ENCODE measurements at regions not wholly inside any gene's neighbourhood (a gene's known extent, or its start where the extent isn't known, plus 50 kb on each side); places are given as distances from the start of the nearest gene placed in this dataset.
A peak's percentile ranks its signal among the peaks of the same experiment; 100 is the strongest.
"Not testable (repeated sequence)": the region's sequence is repeated elsewhere in the genome, so short reads cannot be mapped to it uniquely, and the experiment has no call there.

- DNase-seq (ENCODE audit: low spot score) = no peak
Observed at GRCh38 chr14:21902561-21903181, 229.1 kb upstream of the OR4E1 start.

- DNase-seq (ENCODE audit: low spot score) = not testable (repeated sequence)
Observed at GRCh38 chr14:21894898-21895194, 221.2 kb upstream of the OR4E1 start.

GRCh38 chr14:21894003-21894897 lies 220.6 kb upstream of the OR4E1 start:
- no peak for DNase-seq (ENCODE audit: low spot score)

GRCh38 chr14:21891921-21892320 lies 218.3 kb upstream of the OR4E1 start:
- no peak for DNase-seq (ENCODE audit: low spot score)

GRCh38 chr14:21884995-21885394 lies 211.4 kb upstream of the OR4E1 start:
- no peak for DNase-seq (ENCODE audit: low spot score)

- no peak for DNase-seq (ENCODE audit: low spot score)
Observed at GRCh38 chr14:21882226-21882625, 208.6 kb upstream of the OR4E1 start.

- no peak for DNase-seq (ENCODE audit: low spot score)
Observed at GRCh38 chr14:21880918-21881317, 207.3 kb upstream of the OR4E1 start.

GRCh38 chr14:21875791-21876190 lies 202.2 kb upstream of the OR4E1 start:
- no peak for DNase-seq (ENCODE audit: low spot score)

- no peak for DNase-seq (ENCODE audit: low spot score)
Observed at GRCh38 chr14:21874946-21875345, 201.3 kb upstream of the OR4E1 start.

GRCh38 chr14:21874167-21874566 lies 200.5 kb upstream of the OR4E1 start:
- DNase-seq (ENCODE audit: low spot score) = no peak

- peak; percentile 32 for DNase-seq (ENCODE audit: low spot score)
Observed at GRCh38 chr14:21868442-21869046, 194.9 kb upstream of the OR4E1 start.

- no peak for DNase-seq (ENCODE audit: low spot score)
Observed at GRCh38 chr14:21867541-21867940, 193.9 kb upstream of the OR4E1 start.

- DNase-seq (ENCODE audit: low spot score) = no peak
Observed at GRCh38 chr14:21866479-21866878, 192.9 kb upstream of the OR4E1 start.

GRCh38 chr14:21863289-21863688 lies 189.7 kb upstream of the OR4E1 start:
- no peak for DNase-seq (ENCODE audit: low spot score)

GRCh38 chr14:21861153-21861552 lies 187.5 kb upstream of the OR4E1 start:
- no peak for DNase-seq (ENCODE audit: low spot score)

- no peak for DNase-seq (ENCODE audit: low spot score)
Observed at GRCh38 chr14:21860172-21860571, 186.6 kb upstream of the OR4E1 start.

- no peak for DNase-seq (ENCODE audit: low spot score)
Observed at GRCh38 chr14:21852775-21853174, 179.2 kb upstream of the OR4E1 start.

GRCh38 chr14:21852061-21852664 lies 178.5 kb upstream of the OR4E1 start:
- peak; percentile 12 for DNase-seq (ENCODE audit: low spot score)

GRCh38 chr14:21846902-21847301 lies 173.3 kb upstream of the OR4E1 start:
- not testable (repeated sequence) for DNase-seq (ENCODE audit: low spot score)

GRCh38 chr14:21846227-21846885 lies 172.7 kb upstream of the OR4E1 start:
- DNase-seq (ENCODE audit: low spot score) = peak; percentile 9

GRCh38 chr14:21840765-21841164 lies 167.1 kb upstream of the OR4E1 start:
- DNase-seq (ENCODE audit: low spot score) = no peak

GRCh38 chr14:21833836-21834235 lies 160.2 kb upstream of the OR4E1 start:
- DNase-seq (ENCODE audit: low spot score) = no peak
